Osteoblast (primary cell): ENCODE measurements at regions not wholly inside any gene's neighbourhood (a gene's known extent, or its start where the extent isn't known, plus 50 kb on each side); places are given as distances from the start of the nearest gene placed in this dataset.

ENCODE experiments used
- DNase-seq: peaks from one replicate; pipeline ENCODE4 v3.0.0; 2011; ENCODE audit warnings: low spot score, mixed read lengths; ENCODE audit not compliant: insufficient read length; ENCODE audit errors: missing footprints
- H2AFZ ChIP-seq: 2 replicates; pipeline ENCODE4 v1.6.0; 2011; ENCODE audit warnings: mild to moderate bottlenecking, low read length
- H3K27ac ChIP-seq: 2 replicates; pipeline ENCODE4 v1.5.1; 2011; ENCODE audit warnings: mild to moderate bottlenecking, low read depth, low read length, moderate library complexity
- H3K27me3 ChIP-seq: 2 replicates; pipeline ENCODE4 v1.6.0; 2012; ENCODE audit warnings: mild to moderate bottlenecking, control low read depth, inconsistent platforms, low read length, moderate library complexity; ENCODE audit not compliant: insufficient read depth
- H3K36me3 ChIP-seq: 2 replicates; pipeline ENCODE4 v1.5.1; 2011; ENCODE audit warnings: mild to moderate bottlenecking, low read length, control low read depth, moderate library complexity; ENCODE audit not compliant: insufficient read depth
- H3K4me1 ChIP-seq: 2 replicates; pipeline ENCODE4 v1.5.1; 2011; ENCODE audit warnings: mild to moderate bottlenecking, low read length, control low read depth, moderate library complexity; ENCODE audit not compliant: insufficient read depth
- H3K4me2 ChIP-seq: 2 replicates; pipeline ENCODE4 v1.6.0; 2011; ENCODE audit warnings: mild to moderate bottlenecking, low read length; ENCODE audit not compliant: insufficient read depth
- H3K4me3 ChIP-seq: fragments of 200-600 bp; sonication (generic); 3 replicates; pipeline ENCODE4 v1.5.1; 2012; ENCODE audit warnings: mild to moderate bottlenecking, low read length, inconsistent platforms; ENCODE audit not compliant: insufficient read depth
- H3K79me2 ChIP-seq: 2 replicates; pipeline ENCODE4 v1.6.0; 2012; ENCODE audit warnings: mild to moderate bottlenecking, low read length, control low read depth, inconsistent platforms; ENCODE audit not compliant: insufficient read depth
- H3K9me3 ChIP-seq: 2 replicates; pipeline ENCODE4 v1.5.1; 2011; ENCODE audit warnings: low read depth, low read length, control low read depth
- H4K20me1 ChIP-seq: 2 replicates; pipeline ENCODE4 v1.6.0; 2012; ENCODE audit warnings: mild to moderate bottlenecking, low read length, control low read depth; ENCODE audit not compliant: insufficient read depth
- TF ChIP-seq, protein P1 (sequence below): IDR thresholded peaks from 2 replicates; pipeline ENCODE4 v1.5.1; 2011; ENCODE audit warnings: mild to moderate bottlenecking, low read depth, low read length, moderate library complexity; ENCODE audit errors: extremely low read depth

DNA sequence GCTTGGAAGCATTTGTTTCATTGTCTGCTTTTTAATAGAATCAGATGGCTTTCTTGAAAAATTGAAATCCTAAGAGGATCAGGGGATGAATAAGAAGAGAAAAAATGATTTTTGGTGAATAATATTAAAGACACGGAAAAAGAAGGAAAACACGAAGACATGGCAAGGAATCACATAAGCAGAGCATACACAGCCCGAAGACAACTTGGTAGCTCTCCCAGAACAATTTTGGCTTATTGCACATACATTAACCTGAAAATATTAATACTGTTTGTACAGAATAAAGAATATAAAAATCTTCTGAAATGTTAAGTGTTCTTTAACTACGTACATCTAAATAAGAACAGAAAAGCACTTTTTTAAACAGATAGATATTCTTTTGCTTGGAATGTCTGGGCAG is 150.0 kb downstream of the SHOX2 start:
- Histone ChIP-seq H3K79me2 (no peaks in the 10 kb centered on the region), H3K4me3 (no peak overlapping the region), H3K36me3 (no peaks in the 10 kb centered on the region), H4K20me1 (no peaks in the 10 kb centered on the region), H3K4me1 (no peaks in the 10 kb centered on the region), H3K27me3 (no peaks in the 10 kb centered on the region), H2AFZ (no peak overlapping the region), H3K9me3 (no peaks in the 10 kb centered on the region), H3K4me2 (no peak overlapping the region), H3K27ac (no peak overlapping the region)
- DNase-seq: no peak
- TF ChIP-seq, protein P1, sequence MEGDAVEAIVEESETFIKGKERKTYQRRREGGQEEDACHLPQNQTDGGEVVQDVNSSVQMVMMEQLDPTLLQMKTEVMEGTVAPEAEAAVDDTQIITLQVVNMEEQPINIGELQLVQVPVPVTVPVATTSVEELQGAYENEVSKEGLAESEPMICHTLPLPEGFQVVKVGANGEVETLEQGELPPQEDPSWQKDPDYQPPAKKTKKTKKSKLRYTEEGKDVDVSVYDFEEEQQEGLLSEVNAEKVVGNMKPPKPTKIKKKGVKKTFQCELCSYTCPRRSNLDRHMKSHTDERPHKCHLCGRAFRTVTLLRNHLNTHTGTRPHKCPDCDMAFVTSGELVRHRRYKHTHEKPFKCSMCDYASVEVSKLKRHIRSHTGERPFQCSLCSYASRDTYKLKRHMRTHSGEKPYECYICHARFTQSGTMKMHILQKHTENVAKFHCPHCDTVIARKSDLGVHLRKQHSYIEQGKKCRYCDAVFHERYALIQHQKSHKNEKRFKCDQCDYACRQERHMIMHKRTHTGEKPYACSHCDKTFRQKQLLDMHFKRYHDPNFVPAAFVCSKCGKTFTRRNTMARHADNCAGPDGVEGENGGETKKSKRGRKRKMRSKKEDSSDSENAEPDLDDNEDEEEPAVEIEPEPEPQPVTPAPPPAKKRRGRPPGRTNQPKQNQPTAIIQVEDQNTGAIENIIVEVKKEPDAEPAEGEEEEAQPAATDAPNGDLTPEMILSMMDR: no peak

GRCh38 chr3:157953565-157953964 is 152.7 kb downstream of the SHOX2 start:
- DNase-seq: no peak
- Histone ChIP-seq H3K9me3 (no peaks in the 10 kb centered on the region), H3K4me2 (no peak overlapping the region), H3K4me3 (no peak overlapping the region), H2AFZ (no peak overlapping the region), H3K79me2 (no peaks in the 10 kb centered on the region), H3K27ac (no peak overlapping the region), H3K27me3 (no peaks in the 10 kb centered on the region), H3K36me3 (no peaks in the 10 kb centered on the region), H3K4me1 (no peaks in the 10 kb centered on the region), H4K20me1 (no peaks in the 10 kb centered on the region)
- TF ChIP-seq, protein P1: no peak

GRCh38 chr3:157948605-157949383 is 157.4 kb downstream of the SHOX2 start:
- H3K4me1 ChIP-seq: no peaks in the 10 kb centered on the region
- TF ChIP-seq, protein P1: no peak
- peak overlapping the region; percentile 56 for H3K4me2 ChIP-seq
- peaks cover 2% of the 10 kb centered on the region for H3K27me3 ChIP-seq
- H3K36me3 ChIP-seq: no peaks in the 10 kb centered on the region
- H3K79me2 ChIP-seq: no peaks in the 10 kb centered on the region
- H3K4me3 ChIP-seq: no peak overlapping the region
- no peak for DNase-seq
- H2AFZ ChIP-seq: no peak overlapping the region
- no peaks in the 10 kb centered on the region for H3K9me3 ChIP-seq
- no peaks in the 10 kb centered on the region for H4K20me1 ChIP-seq
- H3K27ac ChIP-seq: no peak overlapping the region

DNA sequence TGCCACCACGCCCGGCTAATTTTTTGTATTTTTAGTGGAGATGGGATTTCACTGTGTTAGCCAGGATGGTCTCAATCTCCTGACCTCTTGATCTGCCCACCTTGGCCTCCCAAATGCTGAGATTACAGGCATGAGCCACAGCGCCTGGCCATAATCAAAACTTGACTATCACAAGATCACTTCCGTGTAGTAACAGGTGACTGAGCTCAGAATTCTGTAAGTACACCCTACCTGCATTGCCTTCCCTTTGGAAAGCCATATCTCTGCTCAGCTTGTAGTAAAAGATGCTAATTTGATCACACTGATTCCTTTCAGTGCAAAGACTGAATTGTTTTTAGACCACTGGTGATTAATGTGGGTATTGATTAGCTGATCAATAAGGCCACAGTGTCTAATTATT is 167.1 kb downstream of the SHOX2 start:
- Histone ChIP-seq H3K9me3 (no peaks in the 10 kb centered on the region), H3K4me2 (no peak overlapping the region), H3K27me3 (no peaks in the 10 kb centered on the region), H3K79me2 (no peaks in the 10 kb centered on the region), H3K4me1 (peaks cover 5% of the 10 kb centered on the region), H3K36me3 (no peaks in the 10 kb centered on the region), H3K4me3 (no peak overlapping the region), H3K27ac (no peak overlapping the region), H2AFZ (no peak overlapping the region), H4K20me1 (no peaks in the 10 kb centered on the region)
- TF ChIP-seq, protein P1: no peak
- DNase-seq: no peak
